Left ventricle myocardium inferior (tissue), 1 donor: ENCODE measurements at regions not wholly inside any gene's neighbourhood (a gene's known extent, or its start where the extent isn't known, plus 50 kb on each side); places are given as distances from the start of the nearest gene placed in this dataset.

Source experiments
- DNase-seq: peaks from one replicate; pipeline ENCODE4 v3.0.0-alpha.2; 2020
- H3K27ac ChIP-seq: fragments of 200-600 bp; replicated peaks from 2 replicates; pipeline ENCODE4 v1.8.0; 2021
- H3K27me3 ChIP-seq: fragments of 200-600 bp; 2 replicates; pipeline ENCODE4 v1.8.0; 2021; ENCODE audit warnings: low read depth
- H3K36me3 ChIP-seq: fragments of 200-600 bp; 2 replicates; pipeline ENCODE4 v1.8.0; 2021
- H3K4me1 ChIP-seq: fragments of 200-600 bp; 2 replicates; pipeline ENCODE4 v1.8.0; 2021
- H3K4me3 ChIP-seq: fragments of 200-600 bp; 2 replicates; pipeline ENCODE4 v1.8.0; 2021; ENCODE audit warnings: mild to moderate bottlenecking, moderate library complexity
- H3K9me3 ChIP-seq: fragments of 200-600 bp; replicated peaks from 2 replicates; pipeline ENCODE4 v1.8.0; 2021
- intact Hi-C: fragments of 100-400 bp; cut with micrococcal nuclease; formaldehyde crosslinking; loops from one replicate; pipeline ENCODE4 v1.11.0; 2022
- TF ChIP-seq, protein P1 (sequence below): fragments of 200-600 bp; IDR thresholded peaks from 2 replicates; pipeline ENCODE4 v1.8.0; 2021; ENCODE audit warnings: antibody characterized with exemption, mild to moderate bottlenecking, borderline replicate concordance
- donor health status: DM: no; HTN: yes; CAD: no; lungs with severe emphysema.

DNA sequence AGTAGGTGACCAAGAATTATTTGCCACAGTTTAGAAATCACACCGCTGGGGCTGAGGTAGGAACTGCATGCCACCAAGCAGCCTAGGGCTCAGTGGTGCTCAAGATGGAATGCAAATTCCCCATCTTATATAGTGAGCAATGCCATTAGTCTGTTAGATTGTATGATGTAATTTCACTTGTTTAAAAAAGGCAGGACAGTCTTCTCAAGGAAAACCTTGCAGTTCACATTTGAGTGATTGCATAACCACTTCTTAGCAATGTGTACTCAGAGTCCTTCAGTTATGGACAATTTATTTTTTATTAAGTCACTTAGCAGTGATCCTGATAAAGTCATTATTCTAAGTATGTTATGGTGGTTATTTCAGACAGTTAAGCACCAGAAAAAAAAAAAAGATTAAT, 142.9 kb upstream of the SFRP2 start:
- H3K27me3 ChIP-seq = peaks cover 30% of the 10 kb centered on the region
- intact Hi-C loops = no loop called here
- no peak overlapping the region for H3K4me3 ChIP-seq
- H3K36me3 ChIP-seq = no peaks in the 10 kb centered on the region
- TF ChIP-seq, protein P1, sequence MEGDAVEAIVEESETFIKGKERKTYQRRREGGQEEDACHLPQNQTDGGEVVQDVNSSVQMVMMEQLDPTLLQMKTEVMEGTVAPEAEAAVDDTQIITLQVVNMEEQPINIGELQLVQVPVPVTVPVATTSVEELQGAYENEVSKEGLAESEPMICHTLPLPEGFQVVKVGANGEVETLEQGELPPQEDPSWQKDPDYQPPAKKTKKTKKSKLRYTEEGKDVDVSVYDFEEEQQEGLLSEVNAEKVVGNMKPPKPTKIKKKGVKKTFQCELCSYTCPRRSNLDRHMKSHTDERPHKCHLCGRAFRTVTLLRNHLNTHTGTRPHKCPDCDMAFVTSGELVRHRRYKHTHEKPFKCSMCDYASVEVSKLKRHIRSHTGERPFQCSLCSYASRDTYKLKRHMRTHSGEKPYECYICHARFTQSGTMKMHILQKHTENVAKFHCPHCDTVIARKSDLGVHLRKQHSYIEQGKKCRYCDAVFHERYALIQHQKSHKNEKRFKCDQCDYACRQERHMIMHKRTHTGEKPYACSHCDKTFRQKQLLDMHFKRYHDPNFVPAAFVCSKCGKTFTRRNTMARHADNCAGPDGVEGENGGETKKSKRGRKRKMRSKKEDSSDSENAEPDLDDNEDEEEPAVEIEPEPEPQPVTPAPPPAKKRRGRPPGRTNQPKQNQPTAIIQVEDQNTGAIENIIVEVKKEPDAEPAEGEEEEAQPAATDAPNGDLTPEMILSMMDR = no peak
- H3K9me3 ChIP-seq = no peaks in the 10 kb centered on the region
- DNase-seq = no peak
- no peak overlapping the region for H3K27ac ChIP-seq
- H3K4me1 ChIP-seq = no peaks in the 10 kb centered on the region

GRCh38 chr4:153929675-153930074, 140.8 kb upstream of the SFRP2 start:
- Histone ChIP-seq H3K9me3 (no peaks in the 10 kb centered on the region), H3K27me3 (peaks cover 30% of the 10 kb centered on the region), H3K27ac (no peak overlapping the region), H3K4me1 (no peaks in the 10 kb centered on the region), H3K36me3 (no peaks in the 10 kb centered on the region), H3K4me3 (no peak overlapping the region)
- TF ChIP-seq, protein P1 = no peak
- intact Hi-C loops = no loop called here
- DNase-seq = no peak

GRCh38 chr4:153927451-153927850, 138.6 kb upstream of the SFRP2 start:
- TF ChIP-seq, protein P1 = no peak
- Histone ChIP-seq H3K4me3 (no peak overlapping the region), H3K27me3 (peaks cover 12% of the 10 kb centered on the region), H3K4me1 (no peaks in the 10 kb centered on the region), H3K9me3 (no peaks in the 10 kb centered on the region), H3K36me3 (no peaks in the 10 kb centered on the region), H3K27ac (no peak overlapping the region)
- intact Hi-C loops = no loop called here
- DNase-seq = no peak

DNA sequence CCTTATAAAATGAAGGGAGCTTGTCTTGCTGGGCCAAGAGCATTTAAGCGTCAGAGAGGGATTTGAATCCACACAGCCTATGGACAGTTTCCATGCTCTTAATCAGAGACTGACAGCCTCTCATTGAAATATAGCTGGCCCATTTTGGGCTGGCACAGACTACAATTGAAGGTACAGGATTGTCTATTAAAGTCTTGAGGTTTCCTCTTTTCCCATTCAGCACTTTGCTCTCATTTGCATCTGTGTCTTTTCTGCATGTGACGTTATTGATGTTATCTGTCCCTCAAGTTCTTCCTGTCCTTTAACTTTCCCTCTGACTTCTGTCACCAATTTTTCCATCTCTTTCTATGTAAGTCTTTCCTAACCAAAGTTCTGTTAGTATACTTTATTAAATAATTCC, 133.3 kb upstream of the SFRP2 start:
- no peak for DNase-seq
- no peaks in the 10 kb centered on the region for H3K36me3 ChIP-seq
- TF ChIP-seq, protein P1 = no peak
- peaks cover 5% of the 10 kb centered on the region for H3K27me3 ChIP-seq
- intact Hi-C loops = no loop called here
- H3K27ac ChIP-seq = no peak overlapping the region
- H3K4me3 ChIP-seq = no peak overlapping the region
- H3K9me3 ChIP-seq = no peaks in the 10 kb centered on the region
- no peaks in the 10 kb centered on the region for H3K4me1 ChIP-seq

GRCh38 chr4:153919667-153920066, 130.8 kb upstream of the SFRP2 start:
- H3K4me1 ChIP-seq = no peaks in the 10 kb centered on the region
- H3K9me3 ChIP-seq = no peaks in the 10 kb centered on the region
- DNase-seq = no peak
- TF ChIP-seq, protein P1 = no peak
- no peak overlapping the region for H3K27ac ChIP-seq
- peaks cover 5% of the 10 kb centered on the region for H3K27me3 ChIP-seq
- H3K4me3 ChIP-seq = no peak overlapping the region
- no peaks in the 10 kb centered on the region for H3K36me3 ChIP-seq
- intact Hi-C loops = no loop called here

DNA sequence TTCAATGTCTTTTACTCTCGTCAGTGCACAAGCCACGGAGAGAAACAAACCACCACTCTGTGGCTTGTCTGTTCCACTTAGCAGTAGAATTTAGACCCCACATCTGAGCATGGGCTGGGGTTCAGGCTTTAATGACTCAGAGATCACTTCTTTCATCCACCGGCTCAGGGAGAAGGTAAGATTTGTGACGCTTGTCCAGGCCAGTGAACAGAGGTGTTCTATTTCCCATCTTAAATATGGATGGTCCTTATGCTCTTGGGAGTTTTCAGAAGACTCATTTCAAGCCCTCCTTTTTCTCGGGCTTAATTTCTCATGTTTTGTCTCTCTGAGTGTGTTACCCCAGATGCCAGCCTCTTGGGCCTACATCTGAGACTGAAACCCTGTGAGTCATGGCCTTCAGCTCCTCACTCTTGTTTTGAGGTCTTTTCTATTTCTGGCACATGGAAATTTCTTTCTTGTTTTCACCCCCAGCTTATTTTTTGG, 127.4 kb upstream of the SFRP2 start:
- Histone ChIP-seq H3K27me3 (peaks cover 1% of the 10 kb centered on the region), H3K36me3 (no peaks in the 10 kb centered on the region), H3K27ac (no peak overlapping the region), H3K9me3 (no peaks in the 10 kb centered on the region), H3K4me1 (no peaks in the 10 kb centered on the region), H3K4me3 (no peak overlapping the region)
- intact Hi-C loops = no loop called here
- DNase-seq = no peak
- TF ChIP-seq, protein P1 = no peak
